AG04450 (cell line): ENCODE measurements at regions not wholly inside any gene's neighbourhood (a gene's known extent, or its start where the extent isn't known, plus 50 kb on each side); places are given as distances from the start of the nearest gene placed in this dataset.

Source experiments
- CTCF ChIA-PET: fragments of 300-600, 350-600 bp; formaldehyde crosslinking; extraction: SDS; loops from one replicate; lab custom pipeline; 2022; ENCODE audit warnings: antibody characterized with exemption, inconsistent platforms; lab: Charles Lee
- POLR2A ChIA-PET: fragments of 350-600 bp; formaldehyde crosslinking; extraction: SDS; loops from one replicate; lab custom pipeline; 2021; ENCODE audit warnings: antibody characterized with exemption, inconsistent platforms; lab: Yijun Ruan, JAX
- DNase-seq: peaks from one replicate; pipeline ENCODE4 v3.0.0-alpha.2; 2011; ENCODE audit warnings: low read depth, low spot score
- H3K27ac ChIP-seq: one replicate; pipeline ENCODE4 v1.5.1; 2012; ENCODE audit warnings: low read depth, low read length, control low read depth
- H3K27me3 ChIP-seq: one replicate; pipeline ENCODE4 v1.6.0; 2012; ENCODE audit warnings: low read length; ENCODE audit not compliant: control insufficient read depth, insufficient read depth
- H3K4me3 ChIP-seq: 2 replicates; pipeline ENCODE4 v1.5.1; 2011; ENCODE audit warnings: mild to moderate bottlenecking, low read depth, low read length, control low read depth
- H3K9me3 ChIP-seq: 2 replicates; pipeline ENCODE4 v1.5.1; 2012; ENCODE audit warnings: low read length; ENCODE audit not compliant: control insufficient read depth, insufficient read depth
- CTCF ChIP-seq: IDR thresholded peaks from 2 replicates; pipeline ENCODE4 v1.5.1; 2011; ENCODE audit warnings: low read depth, low read length, control low read depth, inconsistent platforms

DNA sequence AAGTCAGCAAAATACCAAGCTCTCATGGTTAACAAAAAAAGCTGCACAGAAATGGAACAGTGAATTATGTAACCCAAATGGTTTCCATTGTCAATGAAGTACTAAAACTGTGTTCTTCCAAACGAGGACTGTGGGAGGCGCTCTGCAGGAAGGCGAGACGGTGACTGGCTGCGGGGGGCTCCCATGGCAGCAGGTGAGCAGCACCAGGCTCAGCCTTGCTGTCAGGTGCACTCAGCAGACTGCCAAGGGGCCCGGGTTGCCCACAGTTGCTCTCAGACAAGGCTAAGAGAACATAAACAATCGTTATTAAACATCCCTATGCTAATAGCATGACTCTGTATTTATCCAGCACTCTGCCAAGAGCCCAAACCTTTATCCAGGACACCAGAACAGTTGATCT lies 630.3 kb upstream of the ARID1B start:
- ChIA-PET CTCF (no interaction called here), POLR2A (no interaction called here)
- Histone ChIP-seq H3K27me3 (no peaks in the 10 kb centered on the region), H3K9me3 (no peaks in the 10 kb centered on the region), H3K27ac (no peak overlapping the region), H3K4me3 (no peak overlapping the region)
- DNase-seq = no peak
- no peak for TF ChIP-seq CTCF

GRCh38 chr6:156131221-156131903 lies 645.8 kb upstream of the ARID1B start:
- DNase-seq = no peak
- H3K27me3 ChIP-seq = no peaks in the 10 kb centered on the region
- TF ChIP-seq CTCF = no peak
- H3K27ac ChIP-seq = no peak overlapping the region
- ChIA-PET CTCF (no interaction called here), POLR2A (no interaction called here)
- H3K9me3 ChIP-seq = peaks cover 2% of the 10 kb centered on the region
- no peak overlapping the region for H3K4me3 ChIP-seq

- Histone ChIP-seq H3K27me3 (peaks cover 3% of the 10 kb centered on the region), H3K27ac (no peak overlapping the region), H3K4me3 (no peak overlapping the region), H3K9me3 (no peaks in the 10 kb centered on the region)
- no peak for DNase-seq
- ChIA-PET CTCF (no interaction called here), POLR2A (no interaction called here)
- TF ChIP-seq CTCF = no peak
These were observed 650.6 kb upstream of the ARID1B start for GRCh38 chr6:156126535-156126934.

- Histone ChIP-seq H3K27me3 (peaks cover 3% of the 10 kb centered on the region), H3K9me3 (no peaks in the 10 kb centered on the region), H3K4me3 (no peak overlapping the region), H3K27ac (no peak overlapping the region)
- DNase-seq = no peak
- no peak for TF ChIP-seq CTCF
- CTCF ChIA-PET = no interaction called here
- POLR2A ChIA-PET = no interaction called here
These were observed 651.3 kb upstream of the ARID1B start for GRCh38 chr6:156125844-156126243.

- H3K27me3 ChIP-seq = peaks cover 3% of the 10 kb centered on the region
- H3K4me3 ChIP-seq = no peak overlapping the region
- no peak for DNase-seq
- ChIA-PET CTCF (no interaction called here), POLR2A (no interaction called here)
- H3K9me3 ChIP-seq = no peaks in the 10 kb centered on the region
- H3K27ac ChIP-seq = no peak overlapping the region
- TF ChIP-seq CTCF = no peak
These were observed 653.4 kb upstream of the ARID1B start for GRCh38 chr6:156123731-156124130.
